Progenitor cell of endocrine pancreas (in vitro differentiated cells): ENCODE measurements at regions not wholly inside any gene's neighbourhood (a gene's known extent, or its start where the extent isn't known, plus 50 kb on each side); places are given as distances from the start of the nearest gene placed in this dataset.

ENCODE experiments used
- DNase-seq: peaks from one replicate; pipeline ENCODE4 v3.0.0; 2021; ENCODE audit warnings: low spot score; ENCODE audit not compliant: unreplicated experiment
- H3K27ac Mint-ChIP-seq: 2 replicates; pipeline ENCODE4 v1.8.0; 2021; ENCODE audit warnings: mild to moderate bottlenecking, moderate library complexity, mixed read lengths
- H3K27me3 Mint-ChIP-seq: 2 replicates; pipeline ENCODE4 v1.8.0; 2021; ENCODE audit warnings: mixed read lengths
- H3K36me3 Mint-ChIP-seq: 2 replicates; pipeline ENCODE4 v1.8.0; 2022; ENCODE audit warnings: mixed read lengths; ENCODE audit not compliant: insufficient read depth
- H3K4me1 Mint-ChIP-seq: 2 replicates; pipeline ENCODE4 v1.8.0; 2021; ENCODE audit warnings: low read depth, mixed read lengths
- H3K4me3 Mint-ChIP-seq: 2 replicates; pipeline ENCODE4 v1.8.0; 2021; ENCODE audit warnings: low read depth, mild to moderate bottlenecking, moderate library complexity, mixed read lengths
- H3K9me3 Mint-ChIP-seq: 2 replicates; pipeline ENCODE4 v1.8.0; 2021; ENCODE audit warnings: low read depth, mixed read lengths
- CTCF ChIP-seq: fragments of 200-600 bp; sonication (generic); IDR thresholded peaks from one replicate; pipeline ENCODE4 v1.5.0; 2021; ENCODE audit warnings: antibody characterized with exemption, mild to moderate bottlenecking; ENCODE audit not compliant: unreplicated experiment

- Mint-ChIP-seq H3K9me3 (no peaks in the 10 kb centered on the region), H3K27ac (no peak overlapping the region), H3K4me1 (no peaks in the 10 kb centered on the region), H3K4me3 (no peak overlapping the region), H3K36me3 (no peaks in the 10 kb centered on the region), H3K27me3 (no peaks in the 10 kb centered on the region)
- no peak for DNase-seq
- no peak for TF ChIP-seq CTCF
Measured at GRCh38 chr5:44868541-44868940, 59.8 kb downstream of the MRPS30 start.

- TF ChIP-seq CTCF = no peak
- Mint-ChIP-seq H3K27me3 (no peaks in the 10 kb centered on the region), H3K27ac (no peak overlapping the region), H3K9me3 (no peaks in the 10 kb centered on the region), H3K4me1 (no peaks in the 10 kb centered on the region), H3K36me3 (no peaks in the 10 kb centered on the region), H3K4me3 (no peak overlapping the region)
- DNase-seq = no peak
Measured at GRCh38 chr5:44869928-44870327, 61.2 kb downstream of the MRPS30 start.

GRCh38 chr5:44870430-44870829, 61.7 kb downstream of the MRPS30 start:
- Mint-ChIP-seq H3K9me3 (no peaks in the 10 kb centered on the region), H3K36me3 (no peaks in the 10 kb centered on the region), H3K27ac (no peak overlapping the region), H3K27me3 (no peaks in the 10 kb centered on the region), H3K4me3 (no peak overlapping the region), H3K4me1 (no peaks in the 10 kb centered on the region)
- DNase-seq = no peak
- no peak for TF ChIP-seq CTCF

- no peak for TF ChIP-seq CTCF
- H3K27me3 Mint-ChIP-seq = no peaks in the 10 kb centered on the region
- no peak overlapping the region for H3K4me3 Mint-ChIP-seq
- H3K36me3 Mint-ChIP-seq = no peaks in the 10 kb centered on the region
- no peaks in the 10 kb centered on the region for H3K4me1 Mint-ChIP-seq
- DNase-seq = no peak
- H3K9me3 Mint-ChIP-seq = no peaks in the 10 kb centered on the region
- H3K27ac Mint-ChIP-seq = no peak overlapping the region
Measured at GRCh38 chr5:44871401-44871800, 62.7 kb downstream of the MRPS30 start.

GRCh38 chr5:44875661-44876605, 67.2 kb downstream of the MRPS30 start:
- Mint-ChIP-seq H3K36me3 (no peaks in the 10 kb centered on the region), H3K4me1 (no peaks in the 10 kb centered on the region), H3K27ac (no peak overlapping the region), H3K27me3 (no peaks in the 10 kb centered on the region), H3K9me3 (peaks cover 6% of the 10 kb centered on the region), H3K4me3 (no peak overlapping the region)
- DNase-seq = no peak
- TF ChIP-seq CTCF = no peak
